LNCaP clone FGC (cell line): ENCODE measurements at regions not wholly inside any gene's neighbourhood (a gene's known extent, or its start where the extent isn't known, plus 50 kb on each side); places are given as distances from the start of the nearest gene placed in this dataset.

Source experiments
- DNase-seq: peaks from one replicate; pipeline ENCODE4 v3.0.0-alpha.2; 2011; ENCODE audit warnings: low read depth
- H3K4me3 ChIP-seq: 2 replicates; pipeline ENCODE4 v1.5.1; 2011; ENCODE audit warnings: mild to moderate bottlenecking, low read depth, low read length, control low read depth
- CTCF ChIP-seq: IDR thresholded peaks from 2 replicates; pipeline ENCODE4 v1.5.1; 2012; ENCODE audit warnings: mild to moderate bottlenecking; ENCODE audit not compliant: control insufficient read depth, insufficient read depth; ENCODE audit errors: extremely low read depth

- no peak for DNase-seq
- TF ChIP-seq CTCF = no peak
These were observed 509.3 kb upstream of the TGFBR2 start for GRCh38 chr3:30097022-30097650.

GRCh38 chr3:30098243-30098642, 508.2 kb upstream of the TGFBR2 start:
- DNase-seq = no peak
- TF ChIP-seq CTCF = no peak
- no peak overlapping the region for H3K4me3 ChIP-seq

More at GRCh38 chr3:30097022-30097650, 509.3 kb upstream of the TGFBR2 start:
- H3K4me3 ChIP-seq = no peak overlapping the region

GRCh38 chr3:30098653-30099455, 507.5 kb upstream of the TGFBR2 start:
- DNase-seq = no peak
- no peak for TF ChIP-seq CTCF
- H3K4me3 ChIP-seq = no peak overlapping the region

- no peak for TF ChIP-seq CTCF
- H3K4me3 ChIP-seq = no peak overlapping the region
- DNase-seq = no peak
These were observed 504.0 kb upstream of the TGFBR2 start for GRCh38 chr3:30102356-30102755.

- no peak overlapping the region for H3K4me3 ChIP-seq
- no peak for DNase-seq
- no peak for TF ChIP-seq CTCF
These were observed 503.2 kb upstream of the TGFBR2 start for GRCh38 chr3:30103186-30103585.

- DNase-seq = no peak
- no peak for TF ChIP-seq CTCF
- no peak overlapping the region for H3K4me3 ChIP-seq
These were observed 498.9 kb upstream of the TGFBR2 start for GRCh38 chr3:30107531-30107930.

- no peak for TF ChIP-seq CTCF
- H3K4me3 ChIP-seq = no peak overlapping the region
- DNase-seq = no peak
These were observed 494.0 kb upstream of the TGFBR2 start for GRCh38 chr3:30112411-30112810.
